CD14-positive monocyte (primary cell): ENCODE measurements at regions not wholly inside any gene's neighbourhood (a gene's known extent, or its start where the extent isn't known, plus 50 kb on each side); places are given as distances from the start of the nearest gene placed in this dataset.

Experiments used
- DNase-seq, 3 donors: peaks; one replicate each; pipeline ENCODE4 v3.0.0-alpha.2; 2011 to 2022
- H2AFZ ChIP-seq: 2 replicates; pipeline ENCODE4 v1.6.0; 2012; ENCODE audit warnings: mild to moderate bottlenecking, low read depth, low read length, inconsistent platforms; ENCODE audit not compliant: insufficient read depth, poor library complexity, severe bottlenecking
- H3K27ac ChIP-seq, 2 donors: 1 replicate in 1 of 2; 2 replicates in 1 of 2; pipeline ENCODE4 v1.5.1; 2012 to 2013; ENCODE audit warnings: low read length in 2 of 2, control low read depth in 1 of 2, inconsistent platforms in 1 of 2, low read depth in 1 of 2, mild to moderate bottlenecking in 1 of 2
- H3K27me3 ChIP-seq, 2 donors: one replicate each; pipeline versions ENCODE4 v1.6.0 to v1.6.1; 2011 to 2013; ENCODE audit warnings: low read length in 2 of 2; ENCODE audit not compliant: control insufficient read depth in 2 of 2, insufficient read depth in 2 of 2
- H3K36me3 ChIP-seq, 2 donors: replicated peaks in 1 of 2; 1 replicate in 1 of 2; 2 replicates in 1 of 2; pipeline versions ENCODE4 v1.5.1 to v1.6.1; 2012 to 2013; ENCODE audit warnings: low read length in 2 of 2, control low read depth in 1 of 2, inconsistent platforms in 1 of 2, mild to moderate bottlenecking in 1 of 2; ENCODE audit not compliant: insufficient read depth in 2 of 2, control insufficient read depth in 1 of 2
- H3K4me1 ChIP-seq, 2 donors: 1 replicate in 1 of 2; 2 replicates in 1 of 2; pipeline versions ENCODE4 v1.5.1 to v1.6.1; 2012 to 2013; ENCODE audit warnings: low read length in 2 of 2, control low read depth in 1 of 2, inconsistent platforms in 1 of 2, mild to moderate bottlenecking in 1 of 2, moderate library complexity in 1 of 2; ENCODE audit not compliant: insufficient read depth in 2 of 2, control insufficient read depth in 1 of 2
- H3K4me2 ChIP-seq: replicated peaks from 2 replicates; pipeline ENCODE3; 2012; ENCODE audit warnings: low read length, moderate library complexity, mild to moderate bottlenecking; ENCODE audit not compliant: poor library complexity, severe bottlenecking; ENCODE audit errors: extremely low read depth
- H3K4me3 ChIP-seq, 3 experiments: fragments of 200-600 bp in 1 of 3; sonication (generic) in 1 of 3; replicated peaks in 1 of 3; 1 replicate in 2 of 3; 2 replicates in 1 of 3; pipeline ENCODE4 v1.5.1; 2011 to 2013; ENCODE audit warnings: low read length in 3 of 3, mild to moderate bottlenecking in 3 of 3, control low read depth in 2 of 3, low read depth in 2 of 3, inconsistent platforms in 1 of 3, moderate library complexity in 1 of 3
- H3K79me2 ChIP-seq: 2 replicates; pipeline ENCODE4 v1.6.0; 2012; ENCODE audit warnings: mild to moderate bottlenecking, control low read depth, inconsistent platforms, low read length, moderate library complexity; ENCODE audit not compliant: insufficient read depth
- H3K9ac ChIP-seq: 2 replicates; pipeline ENCODE4 v1.6.0; 2017; ENCODE audit warnings: low read length, mild to moderate bottlenecking; ENCODE audit not compliant: insufficient read depth, poor library complexity, severe bottlenecking
- H3K9me3 ChIP-seq, 2 donors: replicated peaks in 1 of 2; 1 replicate in 1 of 2; 2 replicates in 1 of 2; pipeline versions ENCODE4 v1.5.1 to v1.6.1; 2012 to 2013; ENCODE audit warnings: low read length in 2 of 2, control low read depth in 1 of 2; ENCODE audit not compliant: control insufficient read depth in 1 of 2, insufficient read depth in 1 of 2
- H4K20me1 ChIP-seq: 2 replicates; pipeline ENCODE4 v1.6.0; 2012; ENCODE audit warnings: mild to moderate bottlenecking, low read length, control low read depth, moderate library complexity; ENCODE audit not compliant: insufficient read depth
- H3K27ac Mint-ChIP-seq, 7 donors: one replicate each; pipeline ENCODE4 v1.8.0; 2020; ENCODE audit warnings: mild to moderate bottlenecking in 7 of 7, mixed read lengths in 7 of 7, moderate library complexity in 6 of 7, inconsistent platforms in 2 of 7
- H3K27me3 Mint-ChIP-seq, 3 donors: one replicate each; pipeline ENCODE4 v1.8.0; 2021 to 2022; ENCODE audit warnings: low read depth in 3 of 3, mild to moderate bottlenecking in 3 of 3, mixed read lengths in 3 of 3, moderate library complexity in 3 of 3, inconsistent platforms in 1 of 3
- H3K36me3 Mint-ChIP-seq, 2 donors: one replicate each; pipeline ENCODE4 v1.8.0; 2020; ENCODE audit warnings: mixed read lengths in 2 of 2, inconsistent platforms in 1 of 2, mild to moderate bottlenecking in 1 of 2
- H3K4me1 Mint-ChIP-seq: one replicate; pipeline ENCODE4 v1.8.0; 2020; ENCODE audit warnings: mild to moderate bottlenecking, mixed read lengths
- H3K4me3 Mint-ChIP-seq, 2 donors: one replicate each; pipeline ENCODE4 v1.8.0; 2020; ENCODE audit warnings: mild to moderate bottlenecking in 2 of 2, mixed read lengths in 2 of 2, moderate library complexity in 1 of 2
- H3K9me3 Mint-ChIP-seq, 7 donors: one replicate each; pipeline ENCODE4 v1.8.0; 2020 to 2022; ENCODE audit warnings: mixed read lengths in 7 of 7, mild to moderate bottlenecking in 6 of 7, moderate library complexity in 6 of 7, inconsistent platforms in 2 of 7
- CTCF ChIP-seq: fragments of 200-600 bp; IDR thresholded peaks from one replicate; pipeline ENCODE4 v1.8.0; 2022; ENCODE audit warnings: antibody characterized with exemption, mild to moderate bottlenecking
- WGBS: methylation state at CpG from one replicate; pipeline ENCODE4 v1.1.5; 2013; ENCODE audit warnings: missing lambda C conversion rate; ENCODE audit not compliant: insufficient coverage; 5-methylcytosine and 5-hydroxymethylcytosine counted together
- intact Hi-C, 2 donors: fragments of 100-400 bp; cut with micrococcal nuclease; formaldehyde crosslinking; loops; one replicate each; pipeline versions ENCODE4 v1.15.0 to v1.15.1; 2023

DNA sequence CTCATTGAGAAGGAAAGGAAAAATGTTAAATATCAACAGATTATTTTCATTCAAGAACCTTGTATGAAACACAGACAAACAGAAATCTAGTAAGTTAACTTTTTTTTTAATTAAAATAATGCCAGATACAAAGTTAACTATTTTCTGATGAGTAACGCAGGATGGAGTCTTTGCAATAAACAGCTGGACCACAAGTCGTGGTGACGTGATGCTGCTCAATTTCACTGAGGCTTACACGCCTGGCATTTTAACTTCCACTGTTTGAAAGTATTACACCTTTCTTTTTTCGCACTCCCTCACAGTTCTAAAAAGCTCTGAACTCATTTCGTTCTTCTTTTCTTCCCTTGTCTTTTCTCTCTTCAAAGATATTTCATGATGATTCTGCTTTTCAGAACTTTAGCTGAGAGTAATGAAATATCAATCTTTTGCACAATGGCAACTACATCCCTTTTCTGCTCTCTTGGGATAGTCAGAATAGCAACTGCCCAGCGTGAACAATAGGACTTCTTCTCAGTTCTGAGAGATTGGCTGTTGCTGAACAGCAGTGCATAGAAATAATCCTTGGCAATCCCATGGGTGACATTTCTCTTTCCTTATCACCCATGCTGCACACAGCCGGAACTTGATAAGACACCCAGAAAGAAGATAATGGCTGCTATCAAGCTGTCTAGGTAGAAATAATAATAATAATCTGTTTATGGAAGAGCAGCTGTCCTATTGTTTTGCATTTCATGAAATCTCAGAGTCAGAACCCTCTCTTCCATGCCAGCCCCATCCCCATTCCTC, 160.5 kb downstream of the BTG1 start:
- H3K79me2 ChIP-seq: no peaks in the 10 kb centered on the region
- H3K9me3 ChIP-seq: no peaks in the 10 kb centered on the region
- H3K4me2 ChIP-seq: no peak overlapping the region
- no peak for TF ChIP-seq CTCF
- H3K4me1 ChIP-seq: no peaks in the 10 kb centered on the region
- H3K4me1 Mint-ChIP-seq: peaks cover 7% of the 10 kb centered on the region
- DNase-seq: no peak
- peaks cover 0 to 5% (median 5%) of the 10 kb centered on the region in 3 donors for H3K27me3 Mint-ChIP-seq
- no peaks in the 10 kb centered on the region for H4K20me1 ChIP-seq
- no peaks in the 10 kb centered on the region for H3K36me3 Mint-ChIP-seq
- 91% methylated on average over 6 of the region's 8 CpGs for WGBS
- no peaks in the 10 kb centered on the region for H3K27me3 ChIP-seq
- no peak overlapping the region for H3K4me3 ChIP-seq
- H3K9ac ChIP-seq: no peak overlapping the region
- H2AFZ ChIP-seq: no peak overlapping the region
- no peak overlapping the region for H3K4me3 Mint-ChIP-seq
- no peak overlapping the region for H3K27ac Mint-ChIP-seq
- H3K36me3 ChIP-seq: no peaks in the 10 kb centered on the region
- H3K27ac ChIP-seq: no peak overlapping the region
- no peaks in the 10 kb centered on the region for H3K9me3 Mint-ChIP-seq
- intact Hi-C loops: no loop called here

- Mint-ChIP-seq H3K4me3 (no peak overlapping the region), H3K27me3 (peaks cover 0 to 5% (median 5%) of the 10 kb centered on the region in 3 donors), H3K9me3 (no peaks in the 10 kb centered on the region), H3K27ac (no peak overlapping the region), H3K4me1 (peaks cover 7% of the 10 kb centered on the region), H3K36me3 (no peaks in the 10 kb centered on the region)
- intact Hi-C loops: no loop called here
- Histone ChIP-seq H3K4me3 (no peak overlapping the region), H3K9me3 (no peaks in the 10 kb centered on the region), H3K27ac (no peak overlapping the region), H3K36me3 (no peaks in the 10 kb centered on the region), H2AFZ (no peak overlapping the region), H3K79me2 (no peaks in the 10 kb centered on the region), H3K4me1 (no peaks in the 10 kb centered on the region), H4K20me1 (no peaks in the 10 kb centered on the region), H3K9ac (no peak overlapping the region), H3K27me3 (no peaks in the 10 kb centered on the region), H3K4me2 (no peak overlapping the region)
- no CpG with 5 or more reads among the region's 5 CpGs for WGBS
- TF ChIP-seq CTCF: no peak
- no peak for DNase-seq
Measured at GRCh38 chr12:91984556-91984955, 161.1 kb downstream of the BTG1 start.
